IPS-18a (cell line): ENCODE measurements at regions not wholly inside any gene's neighbourhood (a gene's known extent, or its start where the extent isn't known, plus 50 kb on each side); places are given as distances from the start of the nearest gene placed in this dataset.
"Not testable (repeated sequence)": the region's sequence is repeated elsewhere in the genome, so short reads cannot be mapped to it uniquely, and the experiment has no call there.

Experiments used
- H3K27ac ChIP-seq: one replicate; pipeline ENCODE4 v1.5.1; 2013; ENCODE audit warnings: low read length
- H3K27me3 ChIP-seq: one replicate; pipeline ENCODE4 v1.6.1; 2013; ENCODE audit warnings: mild to moderate bottlenecking, low read length; ENCODE audit not compliant: control insufficient read depth, insufficient read depth
- H3K36me3 ChIP-seq: one replicate; pipeline ENCODE4 v1.6.1; 2013; ENCODE audit warnings: low read depth, low read length; ENCODE audit not compliant: control insufficient read depth
- H3K4me1 ChIP-seq: one replicate; pipeline ENCODE4 v1.6.1; 2013; ENCODE audit warnings: low read depth, low read length; ENCODE audit not compliant: control insufficient read depth
- H3K4me3 ChIP-seq: one replicate; pipeline ENCODE4 v1.5.1; 2013; ENCODE audit warnings: low read length
- H3K9ac ChIP-seq: one replicate; pipeline ENCODE4 v1.6.1; 2013; ENCODE audit warnings: mild to moderate bottlenecking, low read length, moderate library complexity
- H3K9me3 ChIP-seq: one replicate; pipeline ENCODE4 v1.6.1; 2013; ENCODE audit warnings: low read depth, low read length; ENCODE audit not compliant: control insufficient read depth

DNA sequence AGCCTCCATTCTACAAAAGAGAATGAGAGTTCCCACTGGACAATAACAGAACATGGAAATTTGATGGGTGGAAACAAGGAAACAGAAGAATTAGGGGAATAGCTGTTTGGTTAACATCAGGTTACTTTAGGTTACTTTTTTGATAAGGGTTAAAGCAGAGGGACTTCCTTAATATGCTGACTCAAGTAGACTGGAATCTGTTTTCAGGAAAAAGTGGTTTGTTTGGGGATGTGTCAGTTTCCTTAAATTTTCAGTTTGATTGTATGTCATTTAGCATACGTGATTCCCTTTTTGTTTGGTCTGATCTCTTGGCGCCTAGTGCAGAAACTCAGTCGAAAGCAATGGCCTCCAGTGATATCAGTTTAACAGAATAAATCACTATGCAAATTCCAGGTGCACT, 411.8 kb upstream of the GRM7 start:
- no peaks in the 10 kb centered on the region for H3K36me3 ChIP-seq
- H3K4me1 ChIP-seq = no peaks in the 10 kb centered on the region
- H3K9ac ChIP-seq = no peak overlapping the region
- no peaks in the 10 kb centered on the region for H3K27me3 ChIP-seq
- H3K27ac ChIP-seq = no peak overlapping the region
- H3K4me3 ChIP-seq = no peak overlapping the region
- H3K9me3 ChIP-seq = no peaks in the 10 kb centered on the region

GRCh38 chr3:6452974-6453373, 407.9 kb upstream of the GRM7 start:
- no peak overlapping the region for H3K4me3 ChIP-seq
- no peaks in the 10 kb centered on the region for H3K27me3 ChIP-seq
- H3K9me3 ChIP-seq = no peaks in the 10 kb centered on the region
- H3K27ac ChIP-seq = no peak overlapping the region
- H3K9ac ChIP-seq = no peak overlapping the region
- H3K4me1 ChIP-seq = no peaks in the 10 kb centered on the region
- H3K36me3 ChIP-seq = no peaks in the 10 kb centered on the region

DNA sequence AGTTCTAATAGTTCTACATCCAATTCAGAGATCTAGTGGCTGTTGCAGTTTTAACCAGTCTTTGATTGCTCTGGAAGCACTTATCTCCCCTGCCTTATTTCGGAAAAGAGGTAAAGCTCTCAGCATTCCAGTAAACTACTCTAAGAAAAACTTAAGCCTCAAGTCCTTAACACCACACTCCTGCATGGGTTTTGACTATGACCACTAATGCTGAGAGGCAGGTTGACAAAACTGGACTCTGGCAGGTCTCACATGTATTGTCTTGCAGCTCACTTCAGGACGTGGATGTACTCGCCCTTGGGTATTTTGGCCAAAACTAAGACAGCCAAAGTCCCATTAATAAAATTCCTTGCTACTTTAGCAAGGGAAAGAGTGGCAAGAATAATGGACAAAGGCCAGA, 405.9 kb upstream of the GRM7 start:
- Histone ChIP-seq H3K9ac (no peak overlapping the region), H3K36me3 (no peaks in the 10 kb centered on the region), H3K27me3 (no peaks in the 10 kb centered on the region), H3K9me3 (no peaks in the 10 kb centered on the region), H3K27ac (no peak overlapping the region), H3K4me1 (no peaks in the 10 kb centered on the region), H3K4me3 (no peak overlapping the region)

DNA sequence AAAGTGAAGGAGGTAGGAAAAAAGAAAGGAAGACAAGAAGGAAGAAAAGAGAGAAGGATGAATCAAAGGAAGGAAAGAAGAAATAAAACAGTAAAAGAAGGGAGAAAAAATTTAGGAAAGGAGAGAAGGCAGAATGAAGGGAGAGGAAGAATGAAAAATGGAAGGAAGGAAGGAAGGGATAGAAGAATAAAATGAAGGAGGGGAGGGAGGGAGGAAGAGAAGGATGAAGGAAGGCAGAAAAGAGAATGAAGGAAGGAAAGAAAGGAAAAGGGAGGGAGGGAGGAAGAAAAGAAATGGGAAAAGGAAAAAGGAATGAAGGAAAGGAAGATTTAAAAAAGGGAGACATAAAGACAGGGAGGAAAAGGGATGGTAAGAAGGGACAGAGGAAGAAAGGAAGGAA, 393.7 kb upstream of the GRM7 start:
- Histone ChIP-seq H3K9me3 (no peaks in the 10 kb centered on the region), H3K9ac (no peak overlapping the region), H3K27ac (no peak overlapping the region), H3K4me3 (no peak overlapping the region), H3K36me3 (no peaks in the 10 kb centered on the region), H3K27me3 (no peaks in the 10 kb centered on the region), H3K4me1 (no peaks in the 10 kb centered on the region)

- H3K9me3 ChIP-seq = no peaks in the 10 kb centered on the region
- H3K9ac ChIP-seq = no peak overlapping the region
- H3K4me3 ChIP-seq = no peak overlapping the region
- H3K27ac ChIP-seq = no peak overlapping the region
- H3K4me1 ChIP-seq = no peaks in the 10 kb centered on the region
- no peaks in the 10 kb centered on the region for H3K36me3 ChIP-seq
- no peaks in the 10 kb centered on the region for H3K27me3 ChIP-seq
Observed at GRCh38 chr3:6468589-6468988, 392.3 kb upstream of the GRM7 start.

- H3K4me3 ChIP-seq = no peak overlapping the region
- H3K27ac ChIP-seq = no peak overlapping the region
- H3K27me3 ChIP-seq = no peaks in the 10 kb centered on the region
- H3K36me3 ChIP-seq = no peaks in the 10 kb centered on the region
- H3K4me1 ChIP-seq = no peaks in the 10 kb centered on the region
- H3K9ac ChIP-seq = no peak overlapping the region
- no peaks in the 10 kb centered on the region for H3K9me3 ChIP-seq
Observed at GRCh38 chr3:6471744-6472143, 389.2 kb upstream of the GRM7 start.

- not testable (repeated sequence) for H3K36me3 ChIP-seq, H3K27me3 ChIP-seq, H3K9me3 ChIP-seq, H3K4me1 ChIP-seq, H3K9ac ChIP-seq, H3K27ac ChIP-seq
- H3K4me3 ChIP-seq = peak overlapping the region; percentile 21
Observed at GRCh38 chr3:6490487-6491327, 370.2 kb upstream of the GRM7 start.

GRCh38 chr3:6491768-6492167, 369.1 kb upstream of the GRM7 start:
- H3K9ac ChIP-seq = no peak overlapping the region
- no peak overlapping the region for H3K4me3 ChIP-seq
- no peaks in the 10 kb centered on the region for H3K9me3 ChIP-seq
- H3K36me3 ChIP-seq = no peaks in the 10 kb centered on the region
- no peak overlapping the region for H3K27ac ChIP-seq
- no peaks in the 10 kb centered on the region for H3K27me3 ChIP-seq
- H3K4me1 ChIP-seq = peaks cover 5% of the 10 kb centered on the region

GRCh38 chr3:6492306-6492705, 368.6 kb upstream of the GRM7 start:
- Histone ChIP-seq H3K9me3 (no peaks in the 10 kb centered on the region), H3K36me3 (no peaks in the 10 kb centered on the region), H3K4me3 (no peak overlapping the region), H3K9ac (no peak overlapping the region), H3K4me1 (peaks cover 5% of the 10 kb centered on the region), H3K27ac (no peak overlapping the region), H3K27me3 (no peaks in the 10 kb centered on the region)

- not testable (repeated sequence) for H3K4me1 ChIP-seq, H3K9ac ChIP-seq, H3K9me3 ChIP-seq, H3K27me3 ChIP-seq, H3K36me3 ChIP-seq, H3K4me3 ChIP-seq, H3K27ac ChIP-seq
Observed at GRCh38 chr3:6498944-6499343, 362.0 kb upstream of the GRM7 start.

- Histone ChIP-seq H3K4me1 (no peaks in the 10 kb centered on the region), H3K36me3 (no peaks in the 10 kb centered on the region), H3K9me3 (no peaks in the 10 kb centered on the region), H3K27ac (no peak overlapping the region), H3K4me3 (no peak overlapping the region), H3K27me3 (no peaks in the 10 kb centered on the region), H3K9ac (no peak overlapping the region)
Observed at GRCh38 chr3:6504347-6504746, 356.6 kb upstream of the GRM7 start.

DNA sequence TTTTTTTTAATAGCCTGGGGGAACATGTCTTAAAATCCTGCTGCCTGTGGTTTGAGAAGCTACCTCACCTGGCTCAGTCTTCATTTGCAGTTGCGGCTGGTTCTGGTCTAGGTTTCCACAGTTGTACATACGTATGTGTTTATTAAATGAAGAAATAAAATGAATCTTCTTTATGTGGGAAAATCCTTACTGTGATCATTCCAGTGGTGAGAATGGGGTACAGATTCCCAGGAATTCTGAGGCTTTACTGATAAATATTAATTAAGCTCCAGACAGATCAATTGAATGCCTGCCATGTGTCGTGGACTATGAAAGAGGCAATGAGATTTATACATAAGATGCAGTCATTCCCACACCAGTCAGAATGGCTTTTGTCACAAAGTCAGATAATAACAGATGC, 356.1 kb upstream of the GRM7 start:
- Histone ChIP-seq H3K4me3 (no peak overlapping the region), H3K27ac (no peak overlapping the region), H3K27me3 (no peaks in the 10 kb centered on the region), H3K36me3 (no peaks in the 10 kb centered on the region), H3K4me1 (no peaks in the 10 kb centered on the region), H3K9ac (no peak overlapping the region), H3K9me3 (no peaks in the 10 kb centered on the region)
